ENCODE measurements at regions not wholly inside any gene's neighbourhood (a gene's known extent, or its start where the extent isn't known, plus 50 kb on each side); places are given as distances from the start of the nearest gene placed in this dataset.
"Not testable (repeated sequence)": the region's sequence is repeated elsewhere in the genome, so short reads cannot be mapped to it uniquely, and the experiment has no call there.

- no peak for DNase-seq (ENCODE audit: low spot score)
Observed at GRCh38 chr2:52703004-52703403, 1064.6 kb upstream of the CHAC2 start.

- DNase-seq (ENCODE audit: low spot score): no peak
Observed at GRCh38 chr2:52698408-52698807, 1069.2 kb upstream of the CHAC2 start.

DNA sequence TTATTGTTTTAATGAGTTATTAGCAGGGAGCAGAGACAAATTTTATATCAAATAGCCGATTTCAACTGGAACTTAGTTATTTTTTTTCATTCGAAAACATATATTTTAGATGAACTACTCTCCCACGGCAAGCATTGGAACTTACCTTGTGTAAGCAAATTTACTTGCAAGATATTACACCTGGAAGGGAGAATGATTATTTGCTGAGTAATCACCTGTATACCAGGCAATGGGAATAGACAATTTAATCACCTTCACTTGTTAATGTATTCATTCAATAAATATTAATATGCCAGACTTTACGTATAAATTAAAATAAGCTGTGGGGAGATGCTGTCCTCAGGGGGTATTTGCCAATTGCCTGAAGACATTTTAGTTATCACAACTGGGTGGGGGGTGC, 1069.9 kb upstream of the CHAC2 start:
- no peak for DNase-seq (ENCODE audit: low spot score)

DNA sequence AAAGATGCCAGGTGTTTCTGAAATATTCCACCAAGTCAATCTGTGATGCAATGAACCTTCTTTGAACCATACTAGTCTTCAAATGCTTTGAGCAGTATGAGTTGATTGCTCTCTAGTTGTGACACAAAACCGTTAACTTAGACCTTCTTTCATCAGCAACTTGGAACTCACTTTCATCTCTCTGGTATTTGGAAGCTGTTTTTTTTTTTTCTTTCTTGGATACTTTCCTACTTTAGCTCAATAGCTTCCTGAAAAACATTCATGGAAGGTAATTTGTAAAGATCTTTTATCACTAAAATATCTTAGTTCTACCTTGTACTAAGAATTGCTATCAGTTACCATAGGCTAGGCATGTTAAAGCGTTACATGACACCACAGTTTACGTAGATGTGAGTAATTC, 1071.9 kb upstream of the CHAC2 start:
- DNase-seq (ENCODE audit: low spot score): no peak

DNA sequence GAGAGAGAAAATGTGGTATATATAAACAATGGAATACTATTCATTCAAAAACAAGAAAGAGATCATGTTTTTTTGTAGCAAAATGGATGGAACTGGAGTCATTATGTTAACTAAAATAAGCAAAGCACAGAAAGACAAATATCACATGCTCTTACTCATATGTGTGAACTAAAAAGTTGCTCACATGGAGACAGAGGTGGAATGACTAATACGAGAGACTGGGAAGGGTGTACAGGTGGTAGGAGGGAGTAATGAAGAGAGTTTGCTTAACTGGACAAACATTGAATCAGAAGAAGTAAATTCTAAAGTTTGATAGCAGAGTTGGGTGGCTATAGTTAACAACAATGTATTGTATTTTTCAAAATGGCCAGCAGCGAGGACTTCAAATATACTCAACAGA, 1080.7 kb upstream of the CHAC2 start:
- DNase-seq (ENCODE audit: low spot score): no peak

DNA sequence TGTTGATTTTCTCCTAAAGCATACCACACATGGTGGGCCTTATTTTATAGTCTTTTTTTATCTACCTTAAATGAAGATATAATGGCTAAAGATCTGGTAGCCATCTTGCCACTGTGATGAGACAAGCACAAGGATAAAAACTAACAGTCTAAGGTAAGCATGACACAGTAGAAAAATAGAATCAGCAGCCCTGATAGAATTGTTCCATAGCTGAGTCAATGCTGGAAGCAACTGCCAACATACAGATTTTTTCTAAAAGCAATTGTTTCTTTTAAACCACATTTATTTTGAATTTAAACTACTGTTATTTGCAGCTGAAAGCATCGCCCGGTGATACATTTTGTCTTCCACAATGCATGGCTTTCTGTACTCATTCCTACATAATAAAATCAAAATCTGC, 1091.5 kb upstream of the CHAC2 start:
- DNase-seq (ENCODE audit: low spot score): no peak

GRCh38 chr2:52668724-52669123, 1098.9 kb upstream of the CHAC2 start:
- no peak for DNase-seq (ENCODE audit: low spot score)

- DNase-seq (ENCODE audit: low spot score): no peak
Observed at GRCh38 chr2:52659546-52659945, 1108.1 kb upstream of the CHAC2 start.

- DNase-seq (ENCODE audit: low spot score): no peak
Observed at GRCh38 chr2:52658598-52658997, 1109.0 kb upstream of the CHAC2 start.

DNA sequence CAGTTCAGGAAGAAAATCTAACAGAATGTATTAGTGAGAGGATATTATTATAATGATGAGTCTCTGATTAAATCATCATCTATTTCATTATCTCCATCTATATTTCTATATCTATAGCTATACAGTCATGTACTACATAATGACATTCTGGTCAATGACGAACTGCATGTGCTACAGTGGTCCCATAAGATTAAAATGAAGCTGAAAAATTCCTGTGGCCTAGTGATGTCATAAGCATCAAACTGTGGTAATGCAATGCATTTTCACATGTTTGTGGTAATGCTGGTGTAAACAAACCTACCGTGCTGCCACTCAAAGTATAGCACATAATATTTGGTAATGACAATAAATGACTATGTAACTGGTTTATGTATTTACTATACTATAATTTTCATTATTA, 1127.9 kb upstream of the CHAC2 start:
- no peak for DNase-seq (ENCODE audit: low spot score)

DNA sequence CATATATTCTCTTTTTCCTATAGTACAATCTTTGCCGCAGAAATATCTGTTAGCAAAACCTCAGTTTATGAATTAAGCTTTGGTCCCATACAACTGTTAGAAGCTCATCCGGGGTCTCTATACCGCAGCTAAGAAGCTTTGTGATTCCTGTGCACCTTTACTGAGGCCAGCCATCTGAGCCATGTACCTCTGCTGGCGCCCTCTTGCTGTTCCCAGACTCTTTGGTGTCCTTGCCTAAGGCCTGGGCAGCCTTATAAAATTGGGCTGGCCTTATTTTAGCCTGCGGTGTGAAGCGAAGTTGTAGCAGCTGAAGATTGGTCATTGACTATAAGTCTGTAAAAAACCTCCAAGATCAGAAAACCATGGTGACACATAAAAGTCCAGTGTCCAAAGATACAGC, 1135.1 kb upstream of the CHAC2 start:
- no peak for DNase-seq (ENCODE audit: low spot score)

DNA sequence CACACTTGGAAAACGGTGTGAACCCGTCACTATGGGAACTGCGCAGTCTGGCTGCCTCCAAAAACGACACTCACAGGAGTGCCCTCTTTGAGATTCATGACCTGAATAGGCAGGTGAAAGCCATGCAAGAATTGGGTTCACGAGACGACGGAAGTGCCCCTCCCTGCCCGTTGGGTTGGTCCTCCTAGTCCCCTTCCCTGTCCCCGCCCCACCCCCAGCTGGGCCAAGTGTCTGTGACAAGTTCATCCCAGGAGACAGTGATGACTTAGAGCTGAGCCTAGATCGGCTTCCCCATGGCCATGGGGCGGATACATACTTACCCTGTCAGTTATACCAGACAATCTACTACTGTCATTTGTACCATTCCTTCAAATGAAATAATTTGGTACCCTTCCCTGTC, 1137.7 kb upstream of the CHAC2 start:
- DNase-seq (ENCODE audit: low spot score): no peak

DNA sequence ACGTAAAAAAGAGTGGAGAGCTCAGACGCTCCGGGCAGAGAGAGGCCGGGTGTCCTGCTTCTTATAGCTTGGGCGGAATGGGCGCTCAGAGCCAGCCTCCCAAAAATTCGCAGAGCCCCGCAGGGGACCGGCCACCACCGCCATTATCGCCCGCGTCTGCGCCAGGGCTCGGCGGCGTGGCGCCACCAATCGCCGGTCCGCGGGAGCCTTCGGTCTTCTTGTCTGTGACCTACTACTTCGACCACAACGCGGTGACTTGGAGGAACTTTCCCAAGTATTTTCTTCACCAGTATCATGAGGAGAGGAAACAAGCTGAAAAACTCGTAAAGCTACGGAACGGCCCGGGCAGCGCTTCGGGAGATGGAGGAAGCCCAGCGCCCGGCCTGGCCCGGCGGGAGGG, 1138.1 kb upstream of the CHAC2 start:
- DNase-seq (ENCODE audit: low spot score): no peak

GRCh38 chr2:52622266-52622665, 1145.3 kb upstream of the CHAC2 start:
- no peak for DNase-seq (ENCODE audit: low spot score)

GRCh38 chr2:52613064-52613463, 1154.5 kb upstream of the CHAC2 start:
- DNase-seq (ENCODE audit: low spot score): no peak

DNA sequence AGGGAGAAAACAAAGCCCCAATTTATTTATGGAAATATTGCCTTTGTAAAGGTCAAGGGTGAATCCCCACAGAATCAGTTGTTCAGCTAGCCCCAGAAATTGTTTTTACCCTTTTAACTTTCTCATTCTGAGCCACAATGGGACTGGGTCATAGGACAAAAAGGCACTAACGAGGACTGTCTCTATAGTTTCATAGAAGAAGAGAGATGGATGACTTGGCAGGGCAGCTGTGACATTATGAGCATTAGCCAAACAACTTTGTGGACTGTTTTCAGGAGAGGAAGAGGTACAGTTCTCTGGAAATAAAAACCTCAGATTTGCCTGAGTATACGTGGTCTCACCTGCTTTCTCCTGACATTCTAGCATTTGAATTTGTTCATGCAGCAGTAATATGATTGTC, 1155.8 kb upstream of the CHAC2 start:
- DNase-seq (ENCODE audit: low spot score): no peak

DNA sequence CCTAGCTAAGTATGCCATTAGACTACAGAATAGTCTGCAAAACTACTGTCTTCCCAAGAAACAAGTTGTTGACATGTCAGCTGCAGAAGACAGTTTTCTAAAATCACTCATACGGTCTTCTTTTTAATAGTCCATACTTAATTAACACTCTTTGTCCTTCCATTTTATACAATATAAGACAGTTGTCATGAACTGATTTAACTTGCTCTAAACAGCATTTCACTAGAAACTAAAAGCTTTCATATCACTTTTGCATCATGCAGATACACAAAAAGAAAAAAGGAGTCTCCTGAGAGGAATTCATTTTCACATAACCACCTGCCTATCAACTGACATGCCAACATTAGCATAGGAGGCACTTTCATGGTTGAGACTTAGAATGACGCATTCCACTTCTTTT, 1159.6 kb upstream of the CHAC2 start:
- DNase-seq (ENCODE audit: low spot score): no peak

DNA sequence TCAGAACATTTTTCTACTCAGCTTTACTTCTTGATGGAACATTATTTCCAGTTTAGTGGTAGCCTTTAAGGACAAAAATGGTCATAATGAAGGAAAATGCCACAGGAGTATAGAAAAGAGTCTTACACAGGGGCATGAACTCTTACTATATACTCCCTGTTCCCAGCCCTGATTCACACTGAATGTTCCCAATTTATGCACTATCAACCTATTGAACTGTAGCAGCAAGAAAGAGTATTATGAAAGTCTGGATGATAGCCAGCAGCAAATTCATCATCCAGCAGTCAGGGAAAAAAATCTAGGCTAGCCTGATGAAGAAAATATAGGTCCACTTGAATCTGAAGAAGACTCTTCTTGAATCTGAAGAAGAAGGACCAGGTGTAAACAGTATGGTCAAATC, 1170.3 kb upstream of the CHAC2 start:
- no peak for DNase-seq (ENCODE audit: low spot score)

- no peak for DNase-seq (ENCODE audit: low spot score)
Observed at GRCh38 chr2:52594026-52594425, 1173.6 kb upstream of the CHAC2 start.

DNA sequence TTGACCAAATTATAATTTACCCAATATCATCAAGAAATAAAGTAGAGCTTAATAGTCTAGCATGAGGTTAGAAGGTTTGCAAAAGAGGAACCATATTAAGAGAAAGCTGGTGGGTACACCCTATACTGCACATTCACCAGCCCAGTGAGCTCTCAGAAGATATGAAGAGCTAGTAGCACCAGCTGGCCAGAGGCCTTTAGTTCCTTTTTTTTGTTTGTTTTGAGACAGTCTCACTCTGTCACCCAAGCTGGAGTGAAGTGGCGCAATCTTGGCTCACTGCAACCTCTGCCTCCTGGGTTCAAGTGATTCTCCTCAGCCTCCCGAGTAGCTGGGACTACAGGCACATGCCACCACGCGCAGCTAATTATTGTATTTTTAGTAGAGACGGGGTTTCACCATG, 1183.5 kb upstream of the CHAC2 start:
- DNase-seq (ENCODE audit: low spot score): not testable (repeated sequence)

DNA sequence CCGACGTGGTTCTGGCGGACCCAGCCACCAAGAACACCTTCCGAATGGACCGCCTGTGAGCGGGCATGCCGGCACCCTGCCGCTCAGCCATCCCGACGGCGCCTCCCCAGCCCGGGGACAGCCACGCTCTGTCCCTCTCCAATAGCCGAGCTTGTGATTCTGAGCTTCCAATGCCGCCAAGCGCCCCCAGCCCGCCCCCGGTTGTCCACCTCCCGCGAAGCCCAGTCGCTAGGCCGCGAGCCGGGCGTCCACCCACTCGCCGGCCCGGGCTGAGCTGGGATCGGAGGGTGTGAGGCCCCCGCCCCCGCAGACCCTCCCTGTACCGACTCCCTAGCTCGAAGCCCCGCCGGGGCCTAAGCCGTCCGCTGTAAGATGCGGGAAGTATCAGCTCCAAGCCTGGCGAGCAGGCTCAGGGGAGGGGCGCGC, 1195.1 kb upstream of the CHAC2 start:
- DNase-seq (ENCODE audit: low spot score): no peak

GRCh38 chr2:52571380-52572347, 1195.9 kb upstream of the CHAC2 start:
- no peak for DNase-seq (ENCODE audit: low spot score)

DNA sequence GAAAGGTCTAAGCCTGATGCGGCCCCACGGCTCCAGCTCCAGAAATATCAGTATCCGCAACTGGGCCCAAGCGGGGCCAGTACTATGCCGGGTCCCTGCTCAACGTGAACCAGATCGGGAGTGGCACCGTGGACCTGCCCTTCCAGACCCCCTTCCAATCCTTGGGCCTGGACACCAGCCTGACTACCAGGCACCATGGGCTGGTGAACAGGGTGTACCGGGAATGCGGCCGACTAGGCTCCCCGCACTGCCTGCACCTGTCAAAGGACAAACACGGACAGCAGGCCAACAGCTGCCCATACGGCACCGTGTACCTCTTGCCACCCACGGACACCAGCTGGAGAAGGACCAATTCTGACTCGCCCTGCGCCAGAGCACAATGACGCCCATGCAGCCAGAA, 1196.9 kb upstream of the CHAC2 start:
- DNase-seq (ENCODE audit: low spot score): no peak

GRCh38 chr2:52563151-52563550, 1204.5 kb upstream of the CHAC2 start:
- DNase-seq (ENCODE audit: low spot score): no peak
